Stimulated activated CD4-positive, alpha-beta T cell treated with anti-CD3 and anti-CD28 coated beads, Interleukin-4, amount 100 ng/mL, for 1 hour (primary cell): ENCODE measurements at regions not wholly inside any gene's neighbourhood (a gene's known extent, or its start where the extent isn't known, plus 50 kb on each side); places are given as distances from the start of the nearest gene placed in this dataset.

Experiments
- DNase-seq: peaks from one replicate; pipeline ENCODE4 v3.0.0-alpha.2; 2020

- DNase-seq: no peak
Measured at GRCh38 chr5:133853646-133854365, 114.6 kb downstream of the C5orf15 start.

GRCh38 chr5:133851521-133851920 lies 116.9 kb downstream of the C5orf15 start:
- DNase-seq: no peak

- no peak for DNase-seq
Measured at GRCh38 chr5:133850811-133851210, 117.6 kb downstream of the C5orf15 start.

GRCh38 chr5:133849116-133849515 lies 119.3 kb downstream of the C5orf15 start:
- no peak for DNase-seq

- no peak for DNase-seq
Measured at GRCh38 chr5:133848341-133848811, 120.0 kb downstream of the C5orf15 start.

- DNase-seq: no peak
Measured at GRCh38 chr5:133847886-133848285, 120.5 kb downstream of the C5orf15 start.

GRCh38 chr5:133847301-133847700 lies 121.1 kb downstream of the C5orf15 start:
- no peak for DNase-seq

GRCh38 chr5:133846478-133847226 lies 121.8 kb downstream of the C5orf15 start:
- no peak for DNase-seq

GRCh38 chr5:133845271-133845670 lies 123.2 kb downstream of the C5orf15 start:
- no peak for DNase-seq

GRCh38 chr5:133844836-133845235 lies 123.6 kb downstream of the C5orf15 start:
- no peak for DNase-seq

GRCh38 chr5:133843911-133844310 lies 124.5 kb downstream of the C5orf15 start:
- no peak for DNase-seq

- no peak for DNase-seq
Measured at GRCh38 chr5:133842846-133843611, 125.4 kb downstream of the C5orf15 start.

- no peak for DNase-seq
Measured at GRCh38 chr5:133841831-133842750, 126.3 kb downstream of the C5orf15 start.

GRCh38 chr5:133840168-133840567 lies 128.3 kb downstream of the C5orf15 start:
- DNase-seq: no peak

GRCh38 chr5:133839721-133840120 lies 128.7 kb downstream of the C5orf15 start:
- no peak for DNase-seq

GRCh38 chr5:133839090-133839489 lies 129.3 kb downstream of the C5orf15 start:
- DNase-seq: no peak

- DNase-seq: no peak
Measured at GRCh38 chr5:133838286-133838685, 130.1 kb downstream of the C5orf15 start.

- no peak for DNase-seq
Measured at GRCh38 chr5:133831491-133832224, 136.8 kb downstream of the C5orf15 start.

GRCh38 chr5:133830911-133831310 lies 137.5 kb downstream of the C5orf15 start:
- no peak for DNase-seq

- DNase-seq: no peak
Measured at GRCh38 chr5:133830281-133830680, 138.1 kb downstream of the C5orf15 start.

GRCh38 chr5:133829786-133830185 lies 138.6 kb downstream of the C5orf15 start:
- DNase-seq: no peak

GRCh38 chr5:133828722-133829121 lies 139.7 kb downstream of the C5orf15 start:
- no peak for DNase-seq
